IMR-90 (cell line): ENCODE measurements at regions not wholly inside any gene's neighbourhood (a gene's known extent, or its start where the extent isn't known, plus 50 kb on each side); places are given as distances from the start of the nearest gene placed in this dataset.

Source experiments
- ATAC-seq: fragments of 200-7000 bp; cut with Tn5 transposase; 2 replicates; pipeline ENCODE4 v1.9.1; 2020; ENCODE audit warnings: low read depth, mild to moderate bottlenecking, moderate library complexity
- BruUV-seq: library from RNA; stranded (reverse); fragments of 400-500 nt; replicated peaks from 2 replicates; lab custom pipeline; 2021; lab: Mats Ljungman, UMichigan
- CTCF ChIA-PET: fragments of 300-600 bp; formaldehyde crosslinking; extraction: SDS; loops from one replicate; lab custom pipeline; 2021; ENCODE audit warnings: antibody characterized with exemption; lab: Yijun Ruan, JAX
- POLR2A ChIA-PET: fragments of 300-600 bp; sonication (Branson Sonifier 250); formaldehyde crosslinking; loops from one replicate; lab custom pipeline; 2022; ENCODE audit warnings: antibody characterized with exemption; ENCODE audit not compliant: unreplicated experiment; lab: Charles Lee
- DNase-seq: peaks from one replicate; pipeline ENCODE4 v3.0.0; 2013
- H2AFZ ChIP-seq: replicated peaks from 2 replicates; pipeline ENCODE3; 2013; ENCODE audit warnings: low read length, mild to moderate bottlenecking; ENCODE audit not compliant: poor library complexity
- H2AK5ac ChIP-seq: 2 replicates; pipeline ENCODE4 v1.6.1; 2013; ENCODE audit warnings: low read depth, low read length, inconsistent platforms
- H2AK9ac ChIP-seq: replicated peaks from 2 replicates; pipeline ENCODE3; 2013; ENCODE audit warnings: mild to moderate bottlenecking, low read depth, low read length, moderate library complexity; ENCODE audit not compliant: poor library complexity
- H2BK120ac ChIP-seq: 2 replicates; pipeline ENCODE4 v1.6.1; 2013; ENCODE audit warnings: low read depth, low read length, inconsistent platforms
- H2BK15ac ChIP-seq: 3 replicates; pipeline ENCODE4 v1.6.1; 2013; ENCODE audit warnings: low read depth, low read length, inconsistent platforms
- H2BK20ac ChIP-seq: 2 replicates; pipeline ENCODE4 v1.6.1; 2013; ENCODE audit warnings: low read depth, mild to moderate bottlenecking, inconsistent platforms, low read length, moderate library complexity
- H2BK5ac ChIP-seq: 2 replicates; pipeline ENCODE4 v1.6.1; 2013; ENCODE audit warnings: mild to moderate bottlenecking, low read depth, low read length, inconsistent platforms; ENCODE audit not compliant: poor library complexity, severe bottlenecking
- H3K14ac ChIP-seq: replicated peaks from 2 replicates; pipeline ENCODE4 v1.6.1; 2013; ENCODE audit warnings: low read depth, low read length, inconsistent platforms
- H3K18ac ChIP-seq: 2 replicates; pipeline ENCODE4 v1.6.1; 2013; ENCODE audit warnings: low read depth, low read length, control low read depth
- H3K23ac ChIP-seq: 2 replicates; pipeline ENCODE4 v1.6.1; 2013; ENCODE audit warnings: low read depth, low read length, inconsistent platforms
- H3K27ac ChIP-seq: 2 replicates; pipeline ENCODE4 v1.5.1; 2013; ENCODE audit warnings: mild to moderate bottlenecking, control low read depth, low read length; ENCODE audit not compliant: insufficient read depth
- H3K27me3 ChIP-seq: 2 replicates; pipeline ENCODE4 v1.6.1; 2013; ENCODE audit warnings: low read length; ENCODE audit not compliant: control insufficient read depth, insufficient read depth
- H3K36me3 ChIP-seq: 2 replicates; pipeline ENCODE4 v1.6.1; 2013; ENCODE audit warnings: low read length, mixed read lengths; ENCODE audit not compliant: control insufficient read depth, insufficient read depth
- H3K4ac ChIP-seq: 2 replicates; pipeline ENCODE4 v1.6.1; 2013; ENCODE audit warnings: low read depth, low read length, inconsistent platforms
- H3K4me1 ChIP-seq: 2 replicates; pipeline ENCODE4 v1.6.1; 2013; ENCODE audit warnings: low read length, mixed read lengths; ENCODE audit not compliant: control insufficient read depth, insufficient read depth
- H3K4me2 ChIP-seq: 2 replicates; pipeline ENCODE4 v1.6.1; 2013; ENCODE audit warnings: low read depth, mild to moderate bottlenecking, control low read depth, low read length, moderate library complexity
- H3K4me3 ChIP-seq: 2 replicates; pipeline ENCODE4 v1.5.1; 2013; ENCODE audit warnings: low read depth, mild to moderate bottlenecking, control low read depth, low read length, moderate library complexity; ENCODE audit not compliant: insufficient read depth
- H3K56ac ChIP-seq: 2 replicates; pipeline ENCODE4 v1.6.1; 2013; ENCODE audit warnings: low read length, inconsistent platforms; ENCODE audit not compliant: insufficient read depth; ENCODE audit errors: extremely low read depth
- H3K79me1 ChIP-seq, 2 experiments: 2 replicates each; pipeline ENCODE4 v1.6.1; 2013; ENCODE audit warnings: low read length in 2 of 2, inconsistent platforms in 1 of 2, low read depth in 1 of 2
- H3K9ac ChIP-seq: 2 replicates; pipeline ENCODE4 v1.6.1; 2013; ENCODE audit warnings: low read depth, low read length, control low read depth
- H3K9me1 ChIP-seq: 2 replicates; pipeline ENCODE4 v1.6.1; 2013; ENCODE audit warnings: low read length, inconsistent platforms; ENCODE audit not compliant: insufficient read depth
- H3K9me3 ChIP-seq: 2 replicates; pipeline ENCODE4 v1.6.1; 2013; ENCODE audit warnings: low read length; ENCODE audit not compliant: control insufficient read depth, insufficient read depth
- H4K20me1 ChIP-seq: 2 replicates; pipeline ENCODE4 v1.6.1; 2013; ENCODE audit warnings: low read length, inconsistent platforms; ENCODE audit not compliant: insufficient read depth
- H4K5ac ChIP-seq: 2 replicates; pipeline ENCODE4 v1.6.1; 2013; ENCODE audit warnings: mild to moderate bottlenecking, low read depth, low read length, control low read depth
- H4K8ac ChIP-seq, 2 experiments: 2 replicates each; pipeline ENCODE4 v1.6.1; 2013; ENCODE audit warnings: low read depth in 2 of 2, low read length in 2 of 2, control low read depth in 1 of 2, inconsistent platforms in 1 of 2
- H4K91ac ChIP-seq: 2 replicates; pipeline ENCODE4 v1.6.1; 2013; ENCODE audit warnings: low read depth, low read length, inconsistent platforms; ENCODE audit not compliant: insufficient read depth
- MAZ ChIP-seq: IDR thresholded peaks from 2 replicates; pipeline ENCODE4 v1.6.1; 2012; ENCODE audit warnings: low read depth, mild to moderate bottlenecking, low read length, improper control_type of control experiment, moderate library complexity, borderline replicate concordance
- MXI1 ChIP-seq: IDR thresholded peaks from 2 replicates; pipeline ENCODE4 v1.6.1; 2012; ENCODE audit warnings: low read depth, mild to moderate bottlenecking, low read length, moderate library complexity, borderline replicate concordance
- RFX5 ChIP-seq: IDR thresholded peaks from 2 replicates; pipeline ENCODE4 v1.8.0; 2012; ENCODE audit warnings: low read depth, mild to moderate bottlenecking, low read length, moderate library complexity
- SMC3 ChIP-seq: fragments of 150-350 bp; IDR thresholded peaks from 2 replicates; pipeline ENCODE4 v1.6.1; 2016; ENCODE audit warnings: low read depth, mild to moderate bottlenecking, antibody characterized with exemption, low read length, moderate library complexity
- WGBS, 2 experiments: methylation state at CpG; one replicate each; pipeline versions ENCODE4 v1.1.5 to v1.1.7; 2013; ENCODE audit warnings: missing lambda C conversion rate in 2 of 2; ENCODE audit not compliant: insufficient read length in 1 of 2; ENCODE audit errors: extremely low coverage in 2 of 2; 5-methylcytosine and 5-hydroxymethylcytosine counted together
- dilution Hi-C: fragments of 300-500 bp; cut with HindIII; formaldehyde crosslinking; loops from one replicate; pipeline ENCODE4 v1.14.3; 2018; ENCODE audit warnings: low sequenced_read_pairs; ENCODE audit not compliant: unreplicated experiment
- in situ Hi-C: fragments of 300-500 bp; cut with MboI; formaldehyde crosslinking; loops from 3 replicates; pipeline ENCODE4 v1.14.3; 2019; ENCODE audit warnings: low sequenced_read_pairs, inconsistent platforms, mixed read lengths
- intact Hi-C: fragments of 100-400 bp; cut with micrococcal nuclease; formaldehyde crosslinking; loops from 2 replicates; pipeline ENCODE4 v1.10.0; 2022

GRCh38 chr15:52960283-52960682 lies 170.1 kb upstream of the ONECUT1 start:
- H3K4ac ChIP-seq, result no peak overlapping the region
- DNase-seq (no peak), ATAC-seq (no peak)
- H4K5ac ChIP-seq, result no peak overlapping the region
- TF ChIP-seq MXI1 (no peak), MAZ (no peak), RFX5 (no peak), SMC3 (no peak)
- H2BK5ac ChIP-seq, result no peak overlapping the region
- H2BK20ac ChIP-seq, result no peak overlapping the region
- in situ Hi-C loops, result no loop called here
- H3K9me3 ChIP-seq, result peaks cover 15% of the 10 kb centered on the region
- H3K27me3 ChIP-seq, result no peaks in the 10 kb centered on the region
- H4K20me1 ChIP-seq, result no peaks in the 10 kb centered on the region
- H3K23ac ChIP-seq, result no peak overlapping the region
- H3K27ac ChIP-seq, result no peak overlapping the region
- no peak overlapping the region for H3K4me2 ChIP-seq
- no peak overlapping the region for H3K18ac ChIP-seq
- POLR2A ChIA-PET, result no interaction called here
- no peak overlapping the region for H3K56ac ChIP-seq
- no peak overlapping the region for H2AK5ac ChIP-seq
- no peak overlapping the region for H2AFZ ChIP-seq
- no peaks in the 10 kb centered on the region for H3K4me1 ChIP-seq
- BruUV-seq, result no TSS peak
- no peaks in the 10 kb centered on the region for H3K36me3 ChIP-seq
- H3K79me1 ChIP-seq, result no peaks in the 10 kb centered on the region
- H3K14ac ChIP-seq, result no peak overlapping the region
- no peak overlapping the region for H3K9ac ChIP-seq
- intact Hi-C loops, result no loop called here
- H2AK9ac ChIP-seq, result no peak overlapping the region
- CTCF ChIA-PET, result interaction anchor here (0.6 kb wide), 1 partner anchor 95 kb away, joined by 4 read pairs; no protein-coding TSS in a partner anchor
- no peak overlapping the region for H3K4me3 ChIP-seq
- H2BK120ac ChIP-seq, result no peak overlapping the region
- no CpG with 5 or more reads among the region's 6 CpGs for WGBS, 2 experiments
- H4K91ac ChIP-seq, result no peak overlapping the region
- no peak overlapping the region for H2BK15ac ChIP-seq
- no peak overlapping the region for H4K8ac ChIP-seq
- H3K9me1 ChIP-seq, result no peaks in the 10 kb centered on the region
- dilution Hi-C loops, result no loop called here
